IMR-90 (cell line): ENCODE measurements at regions not wholly inside any gene's neighbourhood (a gene's known extent, or its start where the extent isn't known, plus 50 kb on each side); places are given as distances from the start of the nearest gene placed in this dataset.

Source experiments
- ATAC-seq: fragments of 200-7000 bp; cut with Tn5 transposase; 2 replicates; pipeline ENCODE4 v1.9.1; 2020; ENCODE audit warnings: low read depth, mild to moderate bottlenecking, moderate library complexity
- BruUV-seq: library from RNA; stranded (reverse); fragments of 400-500 nt; replicated peaks from 2 replicates; lab custom pipeline; 2021; lab: Mats Ljungman, UMichigan
- CTCF ChIA-PET: fragments of 300-600 bp; formaldehyde crosslinking; extraction: SDS; loops from one replicate; lab custom pipeline; 2021; ENCODE audit warnings: antibody characterized with exemption; lab: Yijun Ruan, JAX
- POLR2A ChIA-PET: fragments of 300-600 bp; sonication (Branson Sonifier 250); formaldehyde crosslinking; loops from one replicate; lab custom pipeline; 2022; ENCODE audit warnings: antibody characterized with exemption; ENCODE audit not compliant: unreplicated experiment; lab: Charles Lee
- DNase-seq: peaks from one replicate; pipeline ENCODE4 v3.0.0; 2013
- H2AFZ ChIP-seq: replicated peaks from 2 replicates; pipeline ENCODE3; 2013; ENCODE audit warnings: low read length, mild to moderate bottlenecking; ENCODE audit not compliant: poor library complexity
- H2AK5ac ChIP-seq: 2 replicates; pipeline ENCODE4 v1.6.1; 2013; ENCODE audit warnings: low read depth, low read length, inconsistent platforms
- H2AK9ac ChIP-seq: replicated peaks from 2 replicates; pipeline ENCODE3; 2013; ENCODE audit warnings: mild to moderate bottlenecking, low read depth, low read length, moderate library complexity; ENCODE audit not compliant: poor library complexity
- H2BK120ac ChIP-seq: 2 replicates; pipeline ENCODE4 v1.6.1; 2013; ENCODE audit warnings: low read depth, low read length, inconsistent platforms
- H2BK15ac ChIP-seq: 3 replicates; pipeline ENCODE4 v1.6.1; 2013; ENCODE audit warnings: low read depth, low read length, inconsistent platforms
- H2BK20ac ChIP-seq: 2 replicates; pipeline ENCODE4 v1.6.1; 2013; ENCODE audit warnings: low read depth, mild to moderate bottlenecking, inconsistent platforms, low read length, moderate library complexity
- H2BK5ac ChIP-seq: 2 replicates; pipeline ENCODE4 v1.6.1; 2013; ENCODE audit warnings: mild to moderate bottlenecking, low read depth, low read length, inconsistent platforms; ENCODE audit not compliant: poor library complexity, severe bottlenecking
- H3K14ac ChIP-seq: replicated peaks from 2 replicates; pipeline ENCODE4 v1.6.1; 2013; ENCODE audit warnings: low read depth, low read length, inconsistent platforms
- H3K18ac ChIP-seq: 2 replicates; pipeline ENCODE4 v1.6.1; 2013; ENCODE audit warnings: low read depth, low read length, control low read depth
- H3K23ac ChIP-seq: 2 replicates; pipeline ENCODE4 v1.6.1; 2013; ENCODE audit warnings: low read depth, low read length, inconsistent platforms
- H3K27ac ChIP-seq: 2 replicates; pipeline ENCODE4 v1.5.1; 2013; ENCODE audit warnings: mild to moderate bottlenecking, control low read depth, low read length; ENCODE audit not compliant: insufficient read depth
- H3K27me3 ChIP-seq: 2 replicates; pipeline ENCODE4 v1.6.1; 2013; ENCODE audit warnings: low read length; ENCODE audit not compliant: control insufficient read depth, insufficient read depth
- H3K36me3 ChIP-seq: 2 replicates; pipeline ENCODE4 v1.6.1; 2013; ENCODE audit warnings: low read length, mixed read lengths; ENCODE audit not compliant: control insufficient read depth, insufficient read depth
- H3K4ac ChIP-seq: 2 replicates; pipeline ENCODE4 v1.6.1; 2013; ENCODE audit warnings: low read depth, low read length, inconsistent platforms
- H3K4me1 ChIP-seq: 2 replicates; pipeline ENCODE4 v1.6.1; 2013; ENCODE audit warnings: low read length, mixed read lengths; ENCODE audit not compliant: control insufficient read depth, insufficient read depth
- H3K4me2 ChIP-seq: 2 replicates; pipeline ENCODE4 v1.6.1; 2013; ENCODE audit warnings: low read depth, mild to moderate bottlenecking, control low read depth, low read length, moderate library complexity
- H3K4me3 ChIP-seq: 2 replicates; pipeline ENCODE4 v1.5.1; 2013; ENCODE audit warnings: low read depth, mild to moderate bottlenecking, control low read depth, low read length, moderate library complexity; ENCODE audit not compliant: insufficient read depth
- H3K56ac ChIP-seq: 2 replicates; pipeline ENCODE4 v1.6.1; 2013; ENCODE audit warnings: low read length, inconsistent platforms; ENCODE audit not compliant: insufficient read depth; ENCODE audit errors: extremely low read depth
- H3K79me1 ChIP-seq, 2 experiments: 2 replicates each; pipeline ENCODE4 v1.6.1; 2013; ENCODE audit warnings: low read length in 2 of 2, inconsistent platforms in 1 of 2, low read depth in 1 of 2
- H3K9ac ChIP-seq: 2 replicates; pipeline ENCODE4 v1.6.1; 2013; ENCODE audit warnings: low read depth, low read length, control low read depth
- H3K9me1 ChIP-seq: 2 replicates; pipeline ENCODE4 v1.6.1; 2013; ENCODE audit warnings: low read length, inconsistent platforms; ENCODE audit not compliant: insufficient read depth
- H3K9me3 ChIP-seq: 2 replicates; pipeline ENCODE4 v1.6.1; 2013; ENCODE audit warnings: low read length; ENCODE audit not compliant: control insufficient read depth, insufficient read depth
- H4K20me1 ChIP-seq: 2 replicates; pipeline ENCODE4 v1.6.1; 2013; ENCODE audit warnings: low read length, inconsistent platforms; ENCODE audit not compliant: insufficient read depth
- H4K5ac ChIP-seq: 2 replicates; pipeline ENCODE4 v1.6.1; 2013; ENCODE audit warnings: mild to moderate bottlenecking, low read depth, low read length, control low read depth
- H4K8ac ChIP-seq, 2 experiments: 2 replicates each; pipeline ENCODE4 v1.6.1; 2013; ENCODE audit warnings: low read depth in 2 of 2, low read length in 2 of 2, control low read depth in 1 of 2, inconsistent platforms in 1 of 2
- H4K91ac ChIP-seq: 2 replicates; pipeline ENCODE4 v1.6.1; 2013; ENCODE audit warnings: low read depth, low read length, inconsistent platforms; ENCODE audit not compliant: insufficient read depth
- BHLHE40 ChIP-seq: fragments of 150-350 bp; IDR thresholded peaks from 2 replicates; pipeline ENCODE4 v1.6.1; 2016; ENCODE audit warnings: mild to moderate bottlenecking, low read depth, low read length
- CEBPB ChIP-seq: IDR thresholded peaks from 2 replicates; pipeline ENCODE4 v1.6.1; 2012; ENCODE audit warnings: low read depth, low read length, improper control_type of control experiment
- CHD1 ChIP-seq: IDR thresholded peaks from 2 replicates; pipeline ENCODE4 v1.6.1; 2012; ENCODE audit warnings: low read depth, low read length, improper control_type of control experiment
- ELK1 ChIP-seq: fragments of 150-350 bp; IDR thresholded peaks from 2 replicates; pipeline ENCODE4 v1.6.1; 2016; ENCODE audit warnings: low read depth, mild to moderate bottlenecking, low read length, moderate library complexity, borderline replicate concordance
- FOS ChIP-seq: fragments of 150-350 bp; IDR thresholded peaks from 2 replicates; pipeline ENCODE4 v1.6.1; 2016; ENCODE audit warnings: low read depth, low read length
- MAFK ChIP-seq: IDR thresholded peaks from 2 replicates; pipeline ENCODE4 v1.6.1; 2012; ENCODE audit warnings: low read depth, low read length, improper control_type of control experiment
- MAZ ChIP-seq: IDR thresholded peaks from 2 replicates; pipeline ENCODE4 v1.6.1; 2012; ENCODE audit warnings: low read depth, mild to moderate bottlenecking, low read length, improper control_type of control experiment, moderate library complexity, borderline replicate concordance
- MXI1 ChIP-seq: IDR thresholded peaks from 2 replicates; pipeline ENCODE4 v1.6.1; 2012; ENCODE audit warnings: low read depth, mild to moderate bottlenecking, low read length, moderate library complexity, borderline replicate concordance
- NFE2L2 ChIP-seq: fragments of 150-350 bp; IDR thresholded peaks from 2 replicates; pipeline ENCODE4 v1.6.1; 2016; ENCODE audit warnings: low read depth, mild to moderate bottlenecking, low read length
- POLR2A ChIP-seq: IDR thresholded peaks from 2 replicates; pipeline ENCODE4 v1.6.1; 2012; ENCODE audit warnings: mild to moderate bottlenecking, low read depth, low read length
- RAD21 ChIP-seq: IDR thresholded peaks from 2 replicates; pipeline ENCODE4 v1.6.1; 2012; ENCODE audit warnings: low read length, improper control_type of control experiment
- RCOR1 ChIP-seq: IDR thresholded peaks from 2 replicates; pipeline ENCODE4 v1.6.1; 2012; ENCODE audit warnings: mild to moderate bottlenecking, low read length, improper control_type of control experiment; ENCODE audit not compliant: insufficient replicate concordance
- RFX5 ChIP-seq: IDR thresholded peaks from 2 replicates; pipeline ENCODE4 v1.8.0; 2012; ENCODE audit warnings: low read depth, mild to moderate bottlenecking, low read length, moderate library complexity
- SMC3 ChIP-seq: fragments of 150-350 bp; IDR thresholded peaks from 2 replicates; pipeline ENCODE4 v1.6.1; 2016; ENCODE audit warnings: low read depth, mild to moderate bottlenecking, antibody characterized with exemption, low read length, moderate library complexity
- WGBS, 2 experiments: methylation state at CpG; one replicate each; pipeline versions ENCODE4 v1.1.5 to v1.1.7; 2013; ENCODE audit warnings: missing lambda C conversion rate in 2 of 2; ENCODE audit not compliant: insufficient read length in 1 of 2; ENCODE audit errors: extremely low coverage in 2 of 2; 5-methylcytosine and 5-hydroxymethylcytosine counted together
- dilution Hi-C: fragments of 300-500 bp; cut with HindIII; formaldehyde crosslinking; loops from one replicate; pipeline ENCODE4 v1.14.3; 2018; ENCODE audit warnings: low sequenced_read_pairs; ENCODE audit not compliant: unreplicated experiment
- in situ Hi-C: fragments of 300-500 bp; cut with MboI; formaldehyde crosslinking; loops from 3 replicates; pipeline ENCODE4 v1.14.3; 2019; ENCODE audit warnings: low sequenced_read_pairs, inconsistent platforms, mixed read lengths
- intact Hi-C: fragments of 100-400 bp; cut with micrococcal nuclease; formaldehyde crosslinking; loops from 2 replicates; pipeline ENCODE4 v1.10.0; 2022
- TF ChIP-seq, protein P1 (sequence below): conservative IDR thresholded peaks from 2 replicates; pipeline ENCODE4 v1.5.1; 2012; ENCODE audit warnings: mild to moderate bottlenecking, low read depth, low read length, improper control_type of control experiment
- TF ChIP-seq, protein P2 (sequence below): fragments of 150-350 bp; IDR thresholded peaks from 2 replicates; pipeline ENCODE4 v1.6.1; 2017; ENCODE audit warnings: mild to moderate bottlenecking, antibody characterized with exemption, low read length, low read depth

DNA sequence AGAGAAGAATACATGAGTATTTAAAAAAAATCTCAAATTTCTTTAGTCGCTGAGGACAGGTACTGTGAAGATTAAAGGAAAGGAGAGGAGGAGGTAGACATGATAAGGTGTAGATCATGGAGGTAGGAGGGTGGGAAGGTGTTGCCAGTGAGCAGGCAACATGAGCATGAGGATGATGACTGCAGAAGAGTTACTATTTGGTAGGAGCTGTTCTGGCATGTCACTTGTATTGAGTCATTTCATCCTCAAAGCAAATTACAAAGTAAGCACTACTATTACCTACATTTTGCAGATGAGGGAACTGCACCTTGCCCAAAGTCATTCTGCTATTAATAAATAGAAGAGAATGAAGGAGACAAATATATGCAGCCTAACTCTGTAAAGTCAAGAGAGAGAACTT lies 435.8 kb upstream of the KLF12 start:
- no peak overlapping the region for H3K56ac ChIP-seq
- H3K14ac ChIP-seq = no peak overlapping the region
- no peak overlapping the region for H2BK120ac ChIP-seq
- no TSS peak for BruUV-seq
- ATAC-seq (no peak), DNase-seq (no peak)
- no peaks in the 10 kb centered on the region for H3K36me3 ChIP-seq
- no peak overlapping the region for H2BK5ac ChIP-seq
- no CpG with 5 or more reads among the region's 1 CpG for WGBS, 2 experiments
- dilution Hi-C loops (no loop called here), intact Hi-C loops (no loop called here), in situ Hi-C loops (no loop called here)
- no peak overlapping the region for H3K18ac ChIP-seq
- no peak overlapping the region for H2BK20ac ChIP-seq
- TF ChIP-seq CEBPB (no peak), MAZ (no peak), FOS (no peak), NFE2L2 (no peak), POLR2A (no peak), RAD21 (no peak), MAFK (no peak), CHD1 (no peak), SMC3 (no peak), ELK1 (no peak), RCOR1 (no peak), RFX5 (no peak), BHLHE40 (no peak), MXI1 (no peak)
- TF ChIP-seq, protein P1, sequence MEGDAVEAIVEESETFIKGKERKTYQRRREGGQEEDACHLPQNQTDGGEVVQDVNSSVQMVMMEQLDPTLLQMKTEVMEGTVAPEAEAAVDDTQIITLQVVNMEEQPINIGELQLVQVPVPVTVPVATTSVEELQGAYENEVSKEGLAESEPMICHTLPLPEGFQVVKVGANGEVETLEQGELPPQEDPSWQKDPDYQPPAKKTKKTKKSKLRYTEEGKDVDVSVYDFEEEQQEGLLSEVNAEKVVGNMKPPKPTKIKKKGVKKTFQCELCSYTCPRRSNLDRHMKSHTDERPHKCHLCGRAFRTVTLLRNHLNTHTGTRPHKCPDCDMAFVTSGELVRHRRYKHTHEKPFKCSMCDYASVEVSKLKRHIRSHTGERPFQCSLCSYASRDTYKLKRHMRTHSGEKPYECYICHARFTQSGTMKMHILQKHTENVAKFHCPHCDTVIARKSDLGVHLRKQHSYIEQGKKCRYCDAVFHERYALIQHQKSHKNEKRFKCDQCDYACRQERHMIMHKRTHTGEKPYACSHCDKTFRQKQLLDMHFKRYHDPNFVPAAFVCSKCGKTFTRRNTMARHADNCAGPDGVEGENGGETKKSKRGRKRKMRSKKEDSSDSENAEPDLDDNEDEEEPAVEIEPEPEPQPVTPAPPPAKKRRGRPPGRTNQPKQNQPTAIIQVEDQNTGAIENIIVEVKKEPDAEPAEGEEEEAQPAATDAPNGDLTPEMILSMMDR = no peak
- TF ChIP-seq, protein P2, sequence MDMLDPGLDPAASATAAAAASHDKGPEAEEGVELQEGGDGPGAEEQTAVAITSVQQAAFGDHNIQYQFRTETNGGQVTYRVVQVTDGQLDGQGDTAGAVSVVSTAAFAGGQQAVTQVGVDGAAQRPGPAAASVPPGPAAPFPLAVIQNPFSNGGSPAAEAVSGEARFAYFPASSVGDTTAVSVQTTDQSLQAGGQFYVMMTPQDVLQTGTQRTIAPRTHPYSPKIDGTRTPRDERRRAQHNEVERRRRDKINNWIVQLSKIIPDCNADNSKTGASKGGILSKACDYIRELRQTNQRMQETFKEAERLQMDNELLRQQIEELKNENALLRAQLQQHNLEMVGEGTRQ = no peak
- H4K8ac ChIP-seq = no peak overlapping the region
- H2AK9ac ChIP-seq = no peak overlapping the region
- no peaks in the 10 kb centered on the region for H3K9me3 ChIP-seq
- no peak overlapping the region for H3K4me2 ChIP-seq
- no peak overlapping the region for H3K27ac ChIP-seq
- H4K5ac ChIP-seq = no peak overlapping the region
- no peak overlapping the region for H2AK5ac ChIP-seq
- no peaks in the 10 kb centered on the region for H4K20me1 ChIP-seq
- no peak overlapping the region for H3K4ac ChIP-seq
- no peak overlapping the region for H3K23ac ChIP-seq
- H3K27me3 ChIP-seq = peaks cover 2% of the 10 kb centered on the region; the same call in 1 of the 2 replicates
- H3K4me1 ChIP-seq = no peaks in the 10 kb centered on the region
- H3K9ac ChIP-seq = no peak overlapping the region
- no peaks in the 10 kb centered on the region for H3K79me1 ChIP-seq
- no peak overlapping the region for H4K91ac ChIP-seq
- no peaks in the 10 kb centered on the region for H3K9me1 ChIP-seq
- no peak overlapping the region for H2AFZ ChIP-seq
- H3K4me3 ChIP-seq = no peak overlapping the region
- no peak overlapping the region for H2BK15ac ChIP-seq
- ChIA-PET POLR2A (no interaction called here), CTCF (interaction anchor here (1.3 kb wide), 1 partner anchor 650 kb away, joined by 4 read pairs; no protein-coding TSS in a partner anchor)
